GM21576 (cell line): ENCODE measurements at regions not wholly inside any gene's neighbourhood (a gene's known extent, or its start where the extent isn't known, plus 50 kb on each side); places are given as distances from the start of the nearest gene placed in this dataset.

ENCODE experiments used
- ATAC-seq: cut with Tn5 transposase; IDR thresholded peaks from one replicate; pipeline ENCODE4 v1.9.1; 2021; ENCODE audit warnings: mild to moderate bottlenecking, moderate library complexity; ENCODE audit not compliant: unreplicated experiment

GRCh38 chr2:22756276-22757043, 628.5 kb upstream of the KLHL29 start:
- no peak for ATAC-seq

GRCh38 chr2:22769497-22769896, 615.5 kb upstream of the KLHL29 start:
- ATAC-seq: no peak

GRCh38 chr2:22784566-22784965, 600.4 kb upstream of the KLHL29 start:
- no peak for ATAC-seq

- ATAC-seq: no peak
These were observed 598.2 kb upstream of the KLHL29 start for GRCh38 chr2:22786817-22787216.

GRCh38 chr2:22787745-22788144, 597.2 kb upstream of the KLHL29 start:
- ATAC-seq: no peak

- no peak for ATAC-seq
These were observed 596.1 kb upstream of the KLHL29 start for GRCh38 chr2:22788749-22789327.

GRCh38 chr2:22795287-22795866, 589.6 kb upstream of the KLHL29 start:
- ATAC-seq: no peak

GRCh38 chr2:22798386-22798785, 586.6 kb upstream of the KLHL29 start:
- ATAC-seq: no peak

- ATAC-seq: no peak
These were observed 584.6 kb upstream of the KLHL29 start for GRCh38 chr2:22800412-22800811.

GRCh38 chr2:22801071-22801470, 583.9 kb upstream of the KLHL29 start:
- ATAC-seq: no peak

GRCh38 chr2:22801970-22802369, 583.0 kb upstream of the KLHL29 start:
- no peak for ATAC-seq

- ATAC-seq: no peak
These were observed 577.1 kb upstream of the KLHL29 start for GRCh38 chr2:22807872-22808271.

GRCh38 chr2:22810602-22811001, 574.4 kb upstream of the KLHL29 start:
- no peak for ATAC-seq

- ATAC-seq: no peak
These were observed 572.8 kb upstream of the KLHL29 start for GRCh38 chr2:22812065-22812680.

- no peak for ATAC-seq
These were observed 567.8 kb upstream of the KLHL29 start for GRCh38 chr2:22817197-22817596.

GRCh38 chr2:22821458-22821857, 563.5 kb upstream of the KLHL29 start:
- ATAC-seq: no peak

- ATAC-seq: no peak
These were observed 562.1 kb upstream of the KLHL29 start for GRCh38 chr2:22822835-22823234.

- no peak for ATAC-seq
These were observed 560.4 kb upstream of the KLHL29 start for GRCh38 chr2:22824618-22825017.

- no peak for ATAC-seq
These were observed 558.3 kb upstream of the KLHL29 start for GRCh38 chr2:22826703-22827102.

- ATAC-seq: no peak
These were observed 555.2 kb upstream of the KLHL29 start for GRCh38 chr2:22829791-22830190.

GRCh38 chr2:22832196-22832595, 552.8 kb upstream of the KLHL29 start:
- no peak for ATAC-seq

- no peak for ATAC-seq
These were observed 546.5 kb upstream of the KLHL29 start for GRCh38 chr2:22838461-22838860.
